ENCODE measurements at regions not wholly inside any gene's neighbourhood (a gene's known extent, or its start where the extent isn't known, plus 50 kb on each side); places are given as distances from the start of the nearest gene placed in this dataset.

- no peak overlapping the region for H2AFZ ChIP-seq (ENCODE audit: control insufficient read depth, low read length)
- H3K27ac ChIP-seq (ENCODE audit: control insufficient read depth, insufficient read depth, low read length): no peak overlapping the region
- H3K9ac ChIP-seq (ENCODE audit: control insufficient read depth, extremely low read depth, insufficient read depth, low read length): no peak overlapping the region
- H3K4me3 ChIP-seq (ENCODE audit: control insufficient read depth in 2 of 3, extremely low read depth in 1 of 3, insufficient read depth in 2 of 3, low read depth in 1 of 3, low read length in 3 of 3): no peak overlapping the region
- H3K79me2 ChIP-seq (ENCODE audit: control insufficient read depth, insufficient read depth, low read length): no peaks in the 10 kb centered on the region
- no peak overlapping the region for H3K4me2 ChIP-seq (ENCODE audit: control insufficient read depth, extremely low read depth, insufficient read depth, low read depth, low read length)
- no peaks in the 10 kb centered on the region for H3K9me3 ChIP-seq (ENCODE audit: control insufficient read depth, low read depth, low read length)
- DNase-seq (ENCODE audit: low read depth, low spot score): no peak
- TF ChIP-seq EZH2 (IDR thresholded peaks at IDR 0.05; ENCODE audit: low read length) (no peak), CTCF (optimal IDR thresholded peaks at IDR 0.05 in 1 of 3, IDR thresholded peaks at IDR 0.05 in 1 of 3, conservative IDR thresholded peaks at IDR 0.05 in 1 of 3; ENCODE audit: extremely low read depth in 1 of 3, insufficient read depth in 2 of 3, low read length in 3 of 3) (no peak)
- no peaks in the 10 kb centered on the region for H3K27me3 ChIP-seq (ENCODE audit: control insufficient read depth, extremely low read depth, insufficient read depth, low read length)
- no peaks in the 10 kb centered on the region for H3K9me1 ChIP-seq (ENCODE audit: control insufficient read depth, extremely low read depth, insufficient read depth, low read length)
- no peak for FAIRE-seq
- no peaks in the 10 kb centered on the region for H3K36me3 ChIP-seq (ENCODE audit: control insufficient read depth in 2 of 2, extremely low read depth in 1 of 2, insufficient read depth in 2 of 2, low read length in 2 of 2)
- no peaks in the 10 kb centered on the region for H3K4me1 ChIP-seq (ENCODE audit: control insufficient read depth, extremely low read depth, insufficient read depth, low read length)
- no peaks in the 10 kb centered on the region for H4K20me1 ChIP-seq (ENCODE audit: control insufficient read depth, extremely low read depth, insufficient read depth, low read length)
- dilution Hi-C loops (cut with MboI; ENCODE audit: extremely low pct_ligation_motif_present, low sequenced_read_pairs): no loop called here
Observed at GRCh38 chr11:24297461-24297860, 199.4 kb upstream of the LUZP2 start.

GRCh38 chr11:24298146-24298545, 198.7 kb upstream of the LUZP2 start:
- Histone ChIP-seq H3K36me3 (ENCODE audit: control insufficient read depth in 2 of 2, extremely low read depth in 1 of 2, insufficient read depth in 2 of 2, low read length in 2 of 2) (no peaks in the 10 kb centered on the region), H3K9me1 (ENCODE audit: control insufficient read depth, extremely low read depth, insufficient read depth, low read length) (no peaks in the 10 kb centered on the region), H3K9me3 (ENCODE audit: control insufficient read depth, low read depth, low read length) (no peaks in the 10 kb centered on the region), H4K20me1 (ENCODE audit: control insufficient read depth, extremely low read depth, insufficient read depth, low read length) (no peaks in the 10 kb centered on the region), H3K27ac (ENCODE audit: control insufficient read depth, insufficient read depth, low read length) (no peak overlapping the region), H3K79me2 (ENCODE audit: control insufficient read depth, insufficient read depth, low read length) (no peaks in the 10 kb centered on the region), H3K9ac (ENCODE audit: control insufficient read depth, extremely low read depth, insufficient read depth, low read length) (no peak overlapping the region), H3K4me1 (ENCODE audit: control insufficient read depth, extremely low read depth, insufficient read depth, low read length) (no peaks in the 10 kb centered on the region), H3K4me2 (ENCODE audit: control insufficient read depth, extremely low read depth, insufficient read depth, low read depth, low read length) (no peak overlapping the region), H3K4me3 (ENCODE audit: control insufficient read depth in 2 of 3, extremely low read depth in 1 of 3, insufficient read depth in 2 of 3, low read depth in 1 of 3, low read length in 3 of 3) (no peak overlapping the region), H3K27me3 (ENCODE audit: control insufficient read depth, extremely low read depth, insufficient read depth, low read length) (no peaks in the 10 kb centered on the region), H2AFZ (ENCODE audit: control insufficient read depth, low read length) (no peak overlapping the region)
- dilution Hi-C loops (cut with MboI; ENCODE audit: extremely low pct_ligation_motif_present, low sequenced_read_pairs): no loop called here
- FAIRE-seq (no peak), DNase-seq (ENCODE audit: low read depth, low spot score) (no peak)
- TF ChIP-seq CTCF (optimal IDR thresholded peaks at IDR 0.05 in 1 of 3, IDR thresholded peaks at IDR 0.05 in 1 of 3, conservative IDR thresholded peaks at IDR 0.05 in 1 of 3; ENCODE audit: extremely low read depth in 1 of 3, insufficient read depth in 2 of 3, low read length in 3 of 3) (no peak), EZH2 (IDR thresholded peaks at IDR 0.05; ENCODE audit: low read length) (no peak)
